Suprapubic skin (tissue), 4 donors: ENCODE measurements at regions not wholly inside any gene's neighbourhood (a gene's known extent, or its start where the extent isn't known, plus 50 kb on each side); places are given as distances from the start of the nearest gene placed in this dataset.
"Not testable (repeated sequence)": the region's sequence is repeated elsewhere in the genome, so short reads cannot be mapped to it uniquely, and the experiment has no call there.

Experiments used
- DNase-seq, 2 donors: peaks; one replicate each; pipeline ENCODE4 v3.0.0-alpha.2; 2019; ENCODE audit warnings: low spot score in 2 of 2
- H3K27ac ChIP-seq: fragments of 200-600 bp; sonication (generic); one replicate; pipeline ENCODE4 v1.5.1; 2019
- H3K27me3 ChIP-seq: fragments of 200-600 bp; sonication (generic); one replicate; pipeline ENCODE4 v1.5.1; 2019
- H3K36me3 ChIP-seq: fragments of 200-600 bp; sonication (generic); one replicate; pipeline ENCODE4 v1.5.1; 2019
- H3K4me1 ChIP-seq: fragments of 200-600 bp; sonication (generic); one replicate; pipeline ENCODE4 v1.5.1; 2019
- H3K4me3 ChIP-seq: fragments of 200-600 bp; sonication (generic); one replicate; pipeline ENCODE4 v1.5.1; 2019; ENCODE audit warnings: mild to moderate bottlenecking
- H3K9me3 ChIP-seq: fragments of 200-600 bp; sonication (generic); one replicate; pipeline ENCODE4 v1.5.1; 2019
- EP300 ChIP-seq: sonication (generic); formaldehyde crosslinking; IDR thresholded peaks from one replicate; pipeline ENCODE4 v1.6.1; 2017; ENCODE audit warnings: antibody characterized with exemption
- POLR2A ChIP-seq, 2 donors: fragments of 450-650 bp; IDR thresholded peaks; one replicate each; pipeline ENCODE4 v1.6.1; 2017; ENCODE audit warnings: antibody characterized with exemption in 2 of 2, mild to moderate bottlenecking in 2 of 2, moderate library complexity in 2 of 2
- POLR2AphosphoS5 ChIP-seq, 3 donors: sonication (generic); formaldehyde crosslinking; IDR thresholded peaks; one replicate each; pipeline ENCODE4 v1.6.1; 2017; ENCODE audit warnings: antibody characterized with exemption in 3 of 3
- WGBS: methylation state at CpG from one replicate; pipeline ENCODE4 v1.1.5; 2018; 5-methylcytosine and 5-hydroxymethylcytosine counted together
- TF ChIP-seq, protein P1 (sequence below), 2 donors: fragments of 200-600 bp in 1 of 2; fragments of 450-650 bp in 1 of 2; sonication (generic) in 1 of 2; IDR thresholded peaks; one replicate each; pipeline ENCODE4 v1.5.1; 2016 to 2019; ENCODE audit warnings: antibody characterized with exemption in 2 of 2, mild to moderate bottlenecking in 1 of 2, moderate library complexity in 1 of 2

DNA sequence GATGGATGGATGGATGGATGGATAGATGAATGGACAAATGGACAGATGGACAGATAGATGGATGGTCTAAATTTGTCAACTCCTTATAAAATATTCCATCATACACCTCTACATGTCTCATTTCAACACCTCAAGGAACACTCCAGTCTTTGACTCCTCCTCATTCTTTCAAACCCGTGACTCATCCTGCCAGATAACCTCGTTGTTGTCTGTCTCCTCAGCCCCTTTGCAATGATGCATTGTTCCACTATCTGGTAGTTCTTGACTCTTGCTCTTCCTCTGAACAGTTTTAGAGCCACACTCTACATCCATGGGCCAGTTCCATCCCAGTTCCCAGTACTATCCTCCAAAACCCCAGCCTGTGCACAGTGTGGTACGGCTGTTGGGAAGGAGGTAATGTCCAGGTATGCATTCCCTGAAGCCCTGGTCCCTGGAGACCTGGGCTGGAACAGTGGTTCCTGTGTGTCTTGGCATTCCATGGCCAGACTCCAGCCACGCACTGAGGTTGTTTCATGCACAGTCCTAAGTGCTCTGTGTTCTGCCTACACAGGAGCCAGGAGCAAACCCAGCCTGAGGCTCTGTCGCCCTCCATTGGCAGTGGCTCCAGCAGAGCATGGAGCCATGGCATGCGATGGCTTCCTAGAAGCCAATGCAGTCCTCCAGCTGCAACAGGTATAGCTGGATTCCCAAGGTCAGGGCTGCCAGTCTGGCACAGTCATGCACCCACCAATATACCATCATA, 105.7 kb downstream of the C17orf67 start:
- TF ChIP-seq POLR2A (IDR thresholded peaks at IDR 0.05) (no peak), EP300 (no peak), POLR2AphosphoS5 (IDR thresholded peaks at IDR 0.05) (no peak)
- TF ChIP-seq, protein P1, sequence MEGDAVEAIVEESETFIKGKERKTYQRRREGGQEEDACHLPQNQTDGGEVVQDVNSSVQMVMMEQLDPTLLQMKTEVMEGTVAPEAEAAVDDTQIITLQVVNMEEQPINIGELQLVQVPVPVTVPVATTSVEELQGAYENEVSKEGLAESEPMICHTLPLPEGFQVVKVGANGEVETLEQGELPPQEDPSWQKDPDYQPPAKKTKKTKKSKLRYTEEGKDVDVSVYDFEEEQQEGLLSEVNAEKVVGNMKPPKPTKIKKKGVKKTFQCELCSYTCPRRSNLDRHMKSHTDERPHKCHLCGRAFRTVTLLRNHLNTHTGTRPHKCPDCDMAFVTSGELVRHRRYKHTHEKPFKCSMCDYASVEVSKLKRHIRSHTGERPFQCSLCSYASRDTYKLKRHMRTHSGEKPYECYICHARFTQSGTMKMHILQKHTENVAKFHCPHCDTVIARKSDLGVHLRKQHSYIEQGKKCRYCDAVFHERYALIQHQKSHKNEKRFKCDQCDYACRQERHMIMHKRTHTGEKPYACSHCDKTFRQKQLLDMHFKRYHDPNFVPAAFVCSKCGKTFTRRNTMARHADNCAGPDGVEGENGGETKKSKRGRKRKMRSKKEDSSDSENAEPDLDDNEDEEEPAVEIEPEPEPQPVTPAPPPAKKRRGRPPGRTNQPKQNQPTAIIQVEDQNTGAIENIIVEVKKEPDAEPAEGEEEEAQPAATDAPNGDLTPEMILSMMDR (IDR thresholded peaks at IDR 0.05) = no peak
- Histone ChIP-seq H3K9me3 (no peaks in the 10 kb centered on the region), H3K27ac (no peak overlapping the region), H3K4me3 (no peak overlapping the region), H3K36me3 (no peaks in the 10 kb centered on the region), H3K27me3 (peaks cover 5% of the 10 kb centered on the region), H3K4me1 (no peaks in the 10 kb centered on the region)
- DNase-seq = no peak
- 78% methylated on average over 6 of the region's 6 CpGs for WGBS

DNA sequence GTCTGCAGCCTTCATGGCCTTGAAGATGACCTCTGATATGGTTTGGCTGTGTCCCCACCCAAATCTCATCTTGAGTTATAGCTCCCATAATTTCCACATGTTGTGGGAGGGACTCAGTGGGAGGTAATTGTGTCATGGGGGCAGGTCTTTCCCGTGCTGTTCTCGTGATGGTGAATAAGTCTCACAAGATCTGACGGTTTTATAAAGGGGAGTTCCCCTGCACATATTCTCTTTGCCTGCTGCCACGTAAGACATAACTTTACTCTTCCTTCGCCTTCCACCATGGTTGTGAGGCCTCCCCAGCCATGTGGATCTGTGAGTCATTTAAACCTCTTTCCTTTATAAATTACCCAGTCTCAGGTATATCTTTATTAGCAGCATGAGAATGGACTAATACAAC, 102.6 kb downstream of the C17orf67 start:
- not testable (repeated sequence) for H3K4me1 ChIP-seq
- 82% methylated on average over 5 of the region's 5 CpGs for WGBS

DNA sequence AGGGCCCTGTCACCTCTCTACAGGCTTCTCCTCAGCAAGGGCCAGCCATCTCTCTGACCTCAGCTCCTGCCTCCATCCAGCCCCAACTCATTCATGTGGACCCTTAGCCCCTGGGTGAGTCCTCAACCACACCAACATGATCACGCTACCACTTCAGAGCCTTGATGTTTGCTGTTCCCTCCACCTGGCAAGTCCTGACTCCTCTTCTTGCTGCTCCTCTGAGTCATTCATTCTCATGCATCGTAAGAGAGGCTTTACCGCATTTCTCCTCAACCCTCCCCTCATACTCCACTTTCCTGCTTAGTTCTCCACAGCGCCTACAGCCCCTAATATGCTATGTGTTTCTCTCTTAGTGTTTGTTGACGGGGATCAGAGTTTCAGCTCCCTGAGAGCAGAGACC, 99.9 kb downstream of the C17orf67 start:
- Histone ChIP-seq H3K9me3 (no peaks in the 10 kb centered on the region), H3K4me3 (no peak overlapping the region), H3K27ac (no peak overlapping the region), H3K36me3 (no peaks in the 10 kb centered on the region), H3K4me1 (no peaks in the 10 kb centered on the region), H3K27me3 (peaks cover 4% of the 10 kb centered on the region)
- no peak for DNase-seq
- TF ChIP-seq POLR2A (IDR thresholded peaks at IDR 0.05) (no peak), EP300 (no peak), POLR2AphosphoS5 (IDR thresholded peaks at IDR 0.05) (no peak)
- TF ChIP-seq, protein P1 (IDR thresholded peaks at IDR 0.05) = no peak
- WGBS = 89% methylated on average over 5 of the region's 5 CpGs

More for the DNA sequence above, 102.6 kb downstream of the C17orf67 start:
- DNase-seq, H3K4me3 ChIP-seq, H3K36me3 ChIP-seq, H3K27me3 ChIP-seq, H3K27ac ChIP-seq, H3K9me3 ChIP-seq: not testable (repeated sequence)

DNA sequence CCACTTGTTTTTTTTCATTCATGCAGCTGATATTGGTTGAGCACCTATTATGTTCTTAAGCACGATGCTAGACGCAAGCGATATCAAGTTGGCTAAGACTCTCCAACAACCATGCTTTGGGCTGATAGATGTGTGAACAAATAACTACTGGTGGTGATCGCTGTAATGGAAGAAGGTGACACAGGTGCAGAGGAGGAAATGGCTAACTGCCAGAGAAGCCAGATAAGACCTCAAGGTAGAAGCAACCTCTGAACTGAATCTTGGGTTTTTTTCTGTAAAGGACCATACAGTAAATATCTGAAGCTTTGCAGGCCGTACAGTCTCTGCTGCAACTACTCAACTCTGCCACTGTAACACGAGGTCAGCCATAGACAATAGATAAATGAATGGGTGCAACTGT, 97.9 kb downstream of the C17orf67 start:
- Histone ChIP-seq H3K9me3 (no peaks in the 10 kb centered on the region), H3K27ac (no peak overlapping the region), H3K4me1 (no peaks in the 10 kb centered on the region), H3K27me3 (no peaks in the 10 kb centered on the region), H3K4me3 (no peak overlapping the region), H3K36me3 (no peaks in the 10 kb centered on the region)
- TF ChIP-seq POLR2AphosphoS5 (IDR thresholded peaks at IDR 0.05) = no peak
- TF ChIP-seq, protein P1 (IDR thresholded peaks at IDR 0.05) = no peak
- no peak for TF ChIP-seq EP300
- no peak for TF ChIP-seq POLR2A (IDR thresholded peaks at IDR 0.05)
- WGBS = 90% methylated on average over 6 of the region's 6 CpGs
- no peak for DNase-seq

- Histone ChIP-seq H3K36me3 (no peaks in the 10 kb centered on the region), H3K27me3 (peaks cover 5% of the 10 kb centered on the region), H3K4me3 (no peak overlapping the region), H3K9me3 (no peaks in the 10 kb centered on the region), H3K4me1 (no peaks in the 10 kb centered on the region), H3K27ac (no peak overlapping the region)
- no peak for TF ChIP-seq POLR2AphosphoS5 (IDR thresholded peaks at IDR 0.05)
- TF ChIP-seq POLR2A (IDR thresholded peaks at IDR 0.05) = no peak
- TF ChIP-seq, protein P1 (IDR thresholded peaks at IDR 0.05) = no peak
- no peak for TF ChIP-seq EP300
- WGBS = 63% methylated on average over 22 of the region's 22 CpGs
- DNase-seq = no peak
Measured at GRCh38 chr17:56737421-56738161, 96.1 kb downstream of the C17orf67 start.
